ENCODE measurements at regions not wholly inside any gene's neighbourhood (a gene's known extent, or its start where the extent isn't known, plus 50 kb on each side); places are given as distances from the start of the nearest gene placed in this dataset.

- TF ChIP-seq, protein P1, sequence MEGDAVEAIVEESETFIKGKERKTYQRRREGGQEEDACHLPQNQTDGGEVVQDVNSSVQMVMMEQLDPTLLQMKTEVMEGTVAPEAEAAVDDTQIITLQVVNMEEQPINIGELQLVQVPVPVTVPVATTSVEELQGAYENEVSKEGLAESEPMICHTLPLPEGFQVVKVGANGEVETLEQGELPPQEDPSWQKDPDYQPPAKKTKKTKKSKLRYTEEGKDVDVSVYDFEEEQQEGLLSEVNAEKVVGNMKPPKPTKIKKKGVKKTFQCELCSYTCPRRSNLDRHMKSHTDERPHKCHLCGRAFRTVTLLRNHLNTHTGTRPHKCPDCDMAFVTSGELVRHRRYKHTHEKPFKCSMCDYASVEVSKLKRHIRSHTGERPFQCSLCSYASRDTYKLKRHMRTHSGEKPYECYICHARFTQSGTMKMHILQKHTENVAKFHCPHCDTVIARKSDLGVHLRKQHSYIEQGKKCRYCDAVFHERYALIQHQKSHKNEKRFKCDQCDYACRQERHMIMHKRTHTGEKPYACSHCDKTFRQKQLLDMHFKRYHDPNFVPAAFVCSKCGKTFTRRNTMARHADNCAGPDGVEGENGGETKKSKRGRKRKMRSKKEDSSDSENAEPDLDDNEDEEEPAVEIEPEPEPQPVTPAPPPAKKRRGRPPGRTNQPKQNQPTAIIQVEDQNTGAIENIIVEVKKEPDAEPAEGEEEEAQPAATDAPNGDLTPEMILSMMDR (conservative IDR thresholded peaks at IDR 0.05; ENCODE audit: low read depth, low read length), result no peak
- TF ChIP-seq EZH2 (IDR thresholded peaks at IDR 0.05; ENCODE audit: low read length, unreplicated experiment), result no peak
Measured at GRCh38 chr3:177538750-177539730, 341.8 kb upstream of the TBL1XR1 start.

All from PC-3 (cell line).